ENCODE measurements at regions not wholly inside any gene's neighbourhood (a gene's known extent, or its start where the extent isn't known, plus 50 kb on each side); places are given as distances from the start of the nearest gene placed in this dataset.
"Not testable (repeated sequence)": the region's sequence is repeated elsewhere in the genome, so short reads cannot be mapped to it uniquely, and the experiment has no call there.

GRCh38 chr6:113027780-113028179 is 680.6 kb downstream of the RFPL4B start:
- DNase-seq: no peak

- not testable (repeated sequence) for DNase-seq
Measured at GRCh38 chr6:113029161-113029560, 682.0 kb downstream of the RFPL4B start.

GRCh38 chr6:113031591-113032238 is 684.6 kb downstream of the RFPL4B start:
- DNase-seq: peak in 3 of 56 donors; percentile 1 to 11 (median 6)

GRCh38 chr6:113039005-113039404 is 691.9 kb downstream of the RFPL4B start:
- no peak for DNase-seq

GRCh38 chr6:113047148-113047547 is 700.0 kb downstream of the RFPL4B start:
- no peak for DNase-seq

GRCh38 chr6:113047932-113048331 is 700.8 kb downstream of the RFPL4B start:
- no peak for DNase-seq

GRCh38 chr6:113048741-113049140 is 701.6 kb downstream of the RFPL4B start:
- no peak for DNase-seq

- no peak for DNase-seq
Measured at GRCh38 chr6:113049190-113049589, 702.1 kb downstream of the RFPL4B start.

GRCh38 chr6:113050010-113050858 is 703.1 kb downstream of the RFPL4B start:
- no peak for DNase-seq

- DNase-seq: no peak
Measured at GRCh38 chr6:113050979-113051378, 703.8 kb downstream of the RFPL4B start.

- DNase-seq: no peak
Measured at GRCh38 chr6:113052506-113052905, 705.4 kb downstream of the RFPL4B start.

- DNase-seq: no peak
Measured at GRCh38 chr6:113055061-113055460, 707.9 kb downstream of the RFPL4B start.

GRCh38 chr6:113055998-113056397 is 708.9 kb downstream of the RFPL4B start:
- DNase-seq: no peak

- no peak for DNase-seq
Measured at GRCh38 chr6:113057567-113058053, 710.5 kb downstream of the RFPL4B start.

- no peak for DNase-seq
Measured at GRCh38 chr6:113060664-113061063, 713.5 kb downstream of the RFPL4B start.

- DNase-seq: no peak
Measured at GRCh38 chr6:113065611-113066010, 718.5 kb downstream of the RFPL4B start.

- no peak for DNase-seq
Measured at GRCh38 chr6:113067612-113068275, 720.6 kb downstream of the RFPL4B start.

- no peak for DNase-seq
Measured at GRCh38 chr6:113068570-113068969, 721.4 kb downstream of the RFPL4B start.

GRCh38 chr6:113070681-113071080 is 723.6 kb downstream of the RFPL4B start:
- DNase-seq: not testable (repeated sequence)

GRCh38 chr6:113073611-113074191 is 726.6 kb downstream of the RFPL4B start:
- DNase-seq: no peak

- no peak for DNase-seq
Measured at GRCh38 chr6:113076116-113076515, 729.0 kb downstream of the RFPL4B start.

- no peak for DNase-seq
Measured at GRCh38 chr6:113076816-113077215, 729.7 kb downstream of the RFPL4B start.
